NCI-H2081 (cell line): ENCODE measurements at regions not wholly inside any gene's neighbourhood (a gene's known extent, or its start where the extent isn't known, plus 50 kb on each side); places are given as distances from the start of the nearest gene placed in this dataset.

Experiments
- DNase-seq, 2 experiments: peaks; one replicate each; lab custom pipeline; 2025; lab: John Stamatoyannopoulos, UW

GRCh38 chr19:32251634-32252332, 93.6 kb upstream of the ZNF507 start:
- DNase-seq = no peak

GRCh38 chr19:32252333-32252669, 93.1 kb upstream of the ZNF507 start:
- no peak for DNase-seq

GRCh38 chr19:32253683-32254508, 91.5 kb upstream of the ZNF507 start:
- no peak for DNase-seq

GRCh38 chr19:32254509-32254890, 90.9 kb upstream of the ZNF507 start:
- no peak for DNase-seq

- no peak for DNase-seq
Observed at GRCh38 chr19:32255536-32256295, 89.7 kb upstream of the ZNF507 start.

- no peak for DNase-seq
Observed at GRCh38 chr19:32256341-32256975, 89.0 kb upstream of the ZNF507 start.

GRCh38 chr19:32257326-32258073, 87.9 kb upstream of the ZNF507 start:
- DNase-seq = no peak

- no peak for DNase-seq
Observed at GRCh38 chr19:32258167-32258566, 87.2 kb upstream of the ZNF507 start.

- no peak for DNase-seq
Observed at GRCh38 chr19:32264568-32264967, 80.8 kb upstream of the ZNF507 start.

GRCh38 chr19:32265995-32266394, 79.4 kb upstream of the ZNF507 start:
- DNase-seq = no peak

- DNase-seq = no peak
Observed at GRCh38 chr19:32266460-32266859, 79.0 kb upstream of the ZNF507 start.

GRCh38 chr19:32268381-32268780, 77.0 kb upstream of the ZNF507 start:
- no peak for DNase-seq

GRCh38 chr19:32269831-32270230, 75.6 kb upstream of the ZNF507 start:
- DNase-seq = no peak

- DNase-seq = no peak
Observed at GRCh38 chr19:32273483-32273882, 71.9 kb upstream of the ZNF507 start.

GRCh38 chr19:32287086-32287485, 58.3 kb upstream of the ZNF507 start:
- DNase-seq = no peak

- peak in 1 of 2 experiments; percentile 7 for DNase-seq
Observed at GRCh38 chr19:32287811-32288227, 57.6 kb upstream of the ZNF507 start.

- no peak for DNase-seq
Observed at GRCh38 chr19:32289566-32290210, 55.7 kb upstream of the ZNF507 start.

- no peak for DNase-seq
Observed at GRCh38 chr19:32291876-32292275, 53.5 kb upstream of the ZNF507 start.

GRCh38 chr19:32294871-32295438, 50.5 kb upstream of the ZNF507 start:
- DNase-seq = no peak
